IMR-90 (cell line): ENCODE measurements at regions not wholly inside any gene's neighbourhood (a gene's known extent, or its start where the extent isn't known, plus 50 kb on each side); places are given as distances from the start of the nearest gene placed in this dataset.
"Not testable (repeated sequence)": the region's sequence is repeated elsewhere in the genome, so short reads cannot be mapped to it uniquely, and the experiment has no call there.

Source experiments
- CEBPB ChIP-seq: IDR thresholded peaks from 2 replicates; pipeline ENCODE4 v1.6.1; 2012; ENCODE audit warnings: low read depth, low read length, improper control_type of control experiment
- RCOR1 ChIP-seq: IDR thresholded peaks from 2 replicates; pipeline ENCODE4 v1.6.1; 2012; ENCODE audit warnings: mild to moderate bottlenecking, low read length, improper control_type of control experiment; ENCODE audit not compliant: insufficient replicate concordance
- TF ChIP-seq, protein P1 (sequence below): conservative IDR thresholded peaks from 2 replicates; pipeline ENCODE4 v1.5.1; 2012; ENCODE audit warnings: mild to moderate bottlenecking, low read depth, low read length, improper control_type of control experiment

DNA sequence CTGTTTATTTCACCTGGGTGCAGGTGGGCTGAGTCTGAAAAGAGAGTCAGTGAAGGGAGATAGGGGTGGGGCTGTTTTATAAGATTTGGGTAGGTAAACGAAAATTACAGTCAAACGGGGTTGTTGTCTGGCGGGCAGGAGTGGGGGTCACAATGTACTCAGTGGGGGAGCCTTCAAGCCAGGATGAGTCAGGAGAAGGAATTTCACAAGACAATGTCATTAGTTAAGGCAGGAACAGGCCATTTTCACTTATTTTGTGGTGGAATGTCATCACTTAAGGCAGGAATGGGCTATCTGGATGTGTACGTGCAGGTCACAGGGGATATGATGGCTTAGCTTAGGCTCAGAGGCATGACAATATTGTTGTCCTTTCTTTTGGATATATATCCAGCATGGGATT lies 592.5 kb upstream of the MDGA2 start:
- not testable (repeated sequence) for TF ChIP-seq CEBPB, RCOR1
- TF ChIP-seq, protein P1, sequence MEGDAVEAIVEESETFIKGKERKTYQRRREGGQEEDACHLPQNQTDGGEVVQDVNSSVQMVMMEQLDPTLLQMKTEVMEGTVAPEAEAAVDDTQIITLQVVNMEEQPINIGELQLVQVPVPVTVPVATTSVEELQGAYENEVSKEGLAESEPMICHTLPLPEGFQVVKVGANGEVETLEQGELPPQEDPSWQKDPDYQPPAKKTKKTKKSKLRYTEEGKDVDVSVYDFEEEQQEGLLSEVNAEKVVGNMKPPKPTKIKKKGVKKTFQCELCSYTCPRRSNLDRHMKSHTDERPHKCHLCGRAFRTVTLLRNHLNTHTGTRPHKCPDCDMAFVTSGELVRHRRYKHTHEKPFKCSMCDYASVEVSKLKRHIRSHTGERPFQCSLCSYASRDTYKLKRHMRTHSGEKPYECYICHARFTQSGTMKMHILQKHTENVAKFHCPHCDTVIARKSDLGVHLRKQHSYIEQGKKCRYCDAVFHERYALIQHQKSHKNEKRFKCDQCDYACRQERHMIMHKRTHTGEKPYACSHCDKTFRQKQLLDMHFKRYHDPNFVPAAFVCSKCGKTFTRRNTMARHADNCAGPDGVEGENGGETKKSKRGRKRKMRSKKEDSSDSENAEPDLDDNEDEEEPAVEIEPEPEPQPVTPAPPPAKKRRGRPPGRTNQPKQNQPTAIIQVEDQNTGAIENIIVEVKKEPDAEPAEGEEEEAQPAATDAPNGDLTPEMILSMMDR: not testable (repeated sequence)
